ENCODE measurements at regions not wholly inside any gene's neighbourhood (a gene's known extent, or its start where the extent isn't known, plus 50 kb on each side); places are given as distances from the start of the nearest gene placed in this dataset.

DNA sequence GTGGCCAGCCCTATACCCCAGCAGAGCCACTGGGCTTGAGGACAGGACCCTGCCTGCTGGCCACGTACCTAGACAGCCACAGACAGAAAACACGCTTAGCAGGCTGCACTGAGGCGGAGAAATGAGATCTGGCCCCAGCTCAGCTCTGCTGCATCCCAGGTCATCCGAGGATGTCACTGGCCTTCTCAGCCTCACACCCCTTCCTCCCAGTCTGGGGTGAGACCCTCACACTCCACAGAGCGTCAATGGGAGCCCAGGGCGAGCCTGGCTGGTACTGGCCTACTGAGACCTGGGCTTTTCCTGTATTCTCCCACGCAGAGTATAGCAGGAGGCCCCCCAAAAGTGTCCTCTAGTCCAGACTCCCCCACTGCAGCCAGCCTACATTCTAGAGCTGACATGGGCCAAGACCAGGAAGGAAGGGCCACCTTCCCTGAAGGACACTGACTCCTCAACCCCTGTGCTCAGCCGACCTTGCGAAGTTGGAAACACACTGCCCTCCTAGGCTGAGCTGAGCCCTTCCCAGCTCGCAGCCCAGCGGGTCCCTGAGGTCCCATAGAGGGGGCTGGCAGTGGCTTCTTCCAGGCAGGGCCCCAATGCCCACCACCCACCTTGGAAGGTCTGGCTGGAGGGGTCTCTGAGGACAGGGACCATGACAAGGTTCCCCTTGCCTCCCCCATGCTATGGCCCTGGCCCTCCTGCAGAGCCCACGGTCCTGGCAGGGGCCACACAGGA, 65.9 kb upstream of the LINC01488 start:
- DNase-seq: no peak

GRCh38 chr11:69416143-69416515, 65.3 kb upstream of the LINC01488 start:
- DNase-seq: no peak

- DNase-seq: no peak
Observed at GRCh38 chr11:69416762-69417698, 64.4 kb upstream of the LINC01488 start.

- no peak for DNase-seq
Observed at GRCh38 chr11:69417699-69418085, 63.8 kb upstream of the LINC01488 start.

GRCh38 chr11:69418576-69419296, 62.7 kb upstream of the LINC01488 start:
- no peak for DNase-seq

DNA sequence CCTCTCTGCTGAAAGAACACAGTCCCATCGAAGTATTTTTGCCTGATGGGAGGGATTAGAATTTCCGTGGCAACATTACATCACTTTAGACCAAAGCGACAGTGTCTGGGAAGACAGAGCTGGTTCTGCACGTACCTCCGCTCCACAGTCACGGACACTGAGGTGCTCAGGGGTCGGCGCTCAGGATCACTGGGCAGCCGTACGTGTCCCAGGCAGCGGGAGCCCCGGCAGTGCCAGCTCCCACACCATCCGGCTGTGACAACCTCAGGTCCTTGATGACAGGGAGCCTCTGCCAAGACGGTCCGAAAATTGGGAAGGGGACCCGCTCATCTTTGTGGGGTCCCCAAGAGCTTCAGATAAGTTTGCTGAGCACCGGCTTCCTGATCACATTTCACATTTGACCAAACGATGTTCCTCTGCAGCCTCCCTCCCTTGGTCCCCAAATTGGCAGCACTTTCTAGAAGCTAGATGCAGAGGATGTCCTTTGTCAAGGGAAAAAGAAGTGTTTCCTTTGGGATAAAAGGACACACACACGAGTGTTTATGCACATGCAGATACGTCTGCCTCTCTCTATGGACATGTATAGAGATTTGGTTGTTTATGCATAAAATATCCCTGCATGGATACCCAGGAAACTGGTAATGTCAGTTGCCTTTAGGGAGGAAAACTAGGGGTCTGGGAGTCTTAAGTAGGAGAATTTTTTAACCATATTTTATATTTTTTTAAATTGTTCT, 61.6 kb upstream of the LINC01488 start:
- no peak for DNase-seq

DNA sequence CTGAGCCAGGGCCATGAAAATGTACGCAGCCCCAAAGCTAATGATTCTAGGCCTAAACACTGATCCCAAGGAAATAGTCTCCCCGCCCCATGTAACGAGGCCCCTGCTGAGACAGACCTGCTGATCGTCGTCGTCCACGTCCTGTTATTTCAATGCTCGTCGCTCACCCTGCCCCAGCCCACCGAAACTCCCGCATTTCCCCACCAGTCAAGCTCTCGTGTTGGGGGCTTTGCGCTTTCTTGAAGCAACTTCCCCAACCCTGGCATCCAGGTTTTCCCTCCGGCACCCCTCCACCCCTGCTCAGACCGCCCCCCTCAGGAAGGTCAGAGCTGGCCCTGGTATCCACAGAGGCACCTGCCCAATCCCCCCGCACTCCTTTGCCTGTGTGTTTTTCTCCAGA, 58.8 kb upstream of the LINC01488 start:
- no peak for DNase-seq

- DNase-seq: no peak
Observed at GRCh38 chr11:69423181-69423580, 58.3 kb upstream of the LINC01488 start.

DNA sequence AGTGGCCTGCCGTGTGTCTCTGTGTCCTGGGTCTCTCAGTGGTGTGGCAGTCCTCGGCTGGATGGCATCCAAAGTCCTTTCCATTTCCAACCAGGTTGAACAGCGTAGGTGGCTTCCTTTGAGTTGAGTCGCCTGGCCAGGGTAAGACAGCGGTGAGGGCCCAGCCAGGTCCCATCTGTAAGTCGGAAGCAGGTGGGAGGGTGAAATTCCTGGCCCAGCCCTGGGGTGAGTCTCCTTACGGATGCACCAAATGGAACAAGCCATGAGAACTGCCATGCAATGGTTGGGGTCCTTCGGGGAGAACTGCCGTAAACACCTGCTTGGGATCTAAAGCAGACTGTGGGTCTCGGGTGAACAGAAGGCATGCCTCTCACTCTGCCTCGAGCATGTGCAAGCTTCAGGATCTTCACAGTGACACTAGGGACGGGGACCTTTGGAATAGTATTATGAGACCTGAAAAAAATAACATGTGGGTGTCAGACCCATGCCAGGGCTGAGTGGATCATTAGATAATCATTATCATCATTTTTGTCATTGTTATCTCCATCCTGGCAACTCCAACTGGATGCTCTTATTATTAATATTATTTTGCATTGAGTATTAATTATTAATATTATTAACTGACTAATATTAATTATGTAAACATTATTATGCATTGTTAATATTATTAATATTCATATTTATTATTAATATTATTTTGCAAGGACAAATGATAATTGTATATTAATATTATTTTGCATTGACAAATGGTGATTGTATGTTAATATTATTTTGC, 57.7 kb upstream of the LINC01488 start:
- DNase-seq: no peak

DNA sequence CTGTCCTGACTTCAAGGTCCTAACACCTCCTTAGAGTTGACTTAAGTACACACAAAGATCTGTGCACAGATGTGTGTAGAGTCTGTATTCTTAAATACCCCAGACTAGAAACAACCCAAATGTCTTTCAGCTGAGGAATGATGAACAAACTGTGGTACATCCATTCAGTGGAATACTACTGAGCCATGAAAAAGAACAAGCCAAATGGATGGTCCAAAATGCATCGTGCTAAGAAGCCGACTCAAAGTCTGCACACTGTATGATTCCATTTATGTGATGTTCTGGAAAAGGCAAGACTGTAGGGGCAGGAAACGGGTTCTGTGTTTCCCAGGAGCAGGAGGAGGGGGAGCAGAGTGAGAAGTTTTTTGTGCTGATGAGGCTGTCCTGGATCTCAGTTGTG, 56.7 kb upstream of the LINC01488 start:
- DNase-seq: no peak

DNA sequence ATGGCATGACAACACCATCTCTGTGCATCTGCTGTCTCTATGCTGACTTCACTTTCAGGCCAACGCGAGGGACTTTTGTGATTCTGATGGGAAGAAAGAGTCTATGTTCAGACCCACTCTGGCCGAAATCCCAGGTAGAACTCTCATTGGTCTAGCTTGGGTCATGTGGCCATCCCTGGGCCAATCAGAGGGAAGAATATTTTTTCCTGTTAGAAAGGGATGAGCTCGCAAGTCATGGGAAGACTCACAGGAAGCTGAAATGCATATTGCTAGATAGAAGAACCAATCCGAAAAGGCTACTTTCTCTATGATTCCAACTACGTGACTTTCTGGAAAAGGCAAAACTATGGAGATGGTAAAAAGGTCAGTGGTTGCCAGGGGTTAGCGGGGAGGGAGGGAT, 56.0 kb upstream of the LINC01488 start:
- DNase-seq: no peak

- peak; percentile 18 to 36 for DNase-seq
Observed at GRCh38 chr11:69425895-69426544, 55.4 kb upstream of the LINC01488 start.

GRCh38 chr11:69427337-69427736, 54.1 kb upstream of the LINC01488 start:
- no peak for DNase-seq

GRCh38 chr11:69427906-69428880, 53.3 kb upstream of the LINC01488 start:
- DNase-seq: no peak

- no peak for DNase-seq
Observed at GRCh38 chr11:69429716-69430491, 51.6 kb upstream of the LINC01488 start.

GRCh38 chr11:69430566-69430965, 50.9 kb upstream of the LINC01488 start:
- no peak for DNase-seq

- DNase-seq: no peak
Observed at GRCh38 chr11:69431136-69431535, 50.3 kb upstream of the LINC01488 start.
